ENCODE measurements at regions not wholly inside any gene's neighbourhood (a gene's known extent, or its start where the extent isn't known, plus 50 kb on each side); places are given as distances from the start of the nearest gene placed in this dataset.
"Not testable (repeated sequence)": the region's sequence is repeated elsewhere in the genome, so short reads cannot be mapped to it uniquely, and the experiment has no call there.

GRCh38 chr15:22267761-22268160 is 187.4 kb downstream of the OR4M2 start:
- Histone ChIP-seq H3K9me3 (no peaks in the 10 kb centered on the region), H3K27ac (no peak overlapping the region), H3K4me1 (peaks cover 16% of the 10 kb centered on the region), H3K4me2 (no peak overlapping the region), H3K27me3 (no peaks in the 10 kb centered on the region), H3K9ac (no peak overlapping the region), H4K20me1 (no peaks in the 10 kb centered on the region), H3K36me3 (no peaks in the 10 kb centered on the region), H3K4me3 (no peak overlapping the region)
- TF ChIP-seq Cebpa-rat (IDR thresholded peaks at IDR 0.05): no peak

- H3K9ac ChIP-seq, H3K27ac ChIP-seq, H3K27me3 ChIP-seq, H3K9me3 ChIP-seq, H4K20me1 ChIP-seq, H3K4me3 ChIP-seq, H3K36me3 ChIP-seq: not testable (repeated sequence)
- Histone ChIP-seq H3K4me1 (peaks cover 16% of the 10 kb centered on the region), H3K4me2 (peak overlapping the region; percentile 19)
Observed at GRCh38 chr15:22268201-22268600, 187.9 kb downstream of the OR4M2 start.

DNA sequence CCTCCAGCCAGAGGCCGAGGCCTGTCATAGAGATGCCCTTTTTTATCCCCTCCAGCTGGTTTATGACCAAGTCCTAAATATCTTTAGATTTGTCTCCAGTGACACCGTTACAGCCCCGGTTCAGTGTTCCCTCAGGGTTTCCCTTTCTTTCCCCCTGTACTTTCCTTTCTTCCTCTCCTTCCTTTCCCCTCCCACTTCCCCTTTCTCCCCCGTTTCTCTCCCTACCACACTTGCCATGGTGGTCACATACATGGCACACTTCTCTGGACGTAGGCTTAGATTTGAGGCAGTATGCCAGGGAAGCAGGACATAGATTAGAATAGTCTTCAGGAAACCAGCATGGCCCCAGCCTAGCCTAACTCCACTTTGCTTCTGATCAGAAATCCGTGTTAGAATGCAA is 188.3 kb downstream of the OR4M2 start:
- not testable (repeated sequence) for H4K20me1 ChIP-seq, H3K36me3 ChIP-seq, H3K27ac ChIP-seq, H3K4me3 ChIP-seq, H3K9ac ChIP-seq, H3K27me3 ChIP-seq, H3K9me3 ChIP-seq
- Histone ChIP-seq H3K4me1 (peaks cover 16% of the 10 kb centered on the region), H3K4me2 (peak overlapping the region; percentile 19)

GRCh38 chr15:22272286-22273160 is 186.2 kb upstream of the GOLGA6L22 start:
- H3K27ac ChIP-seq, H3K4me2 ChIP-seq, H3K9me3 ChIP-seq, H3K36me3 ChIP-seq, H3K4me3 ChIP-seq, H3K27me3 ChIP-seq, H3K9ac ChIP-seq, H4K20me1 ChIP-seq: not testable (repeated sequence)
- peaks cover 12% of the 10 kb centered on the region for H3K4me1 ChIP-seq

- not testable (repeated sequence) for H3K27me3 ChIP-seq, H3K27ac ChIP-seq, H3K9me3 ChIP-seq, H4K20me1 ChIP-seq, H3K9ac ChIP-seq, H3K4me3 ChIP-seq, H3K36me3 ChIP-seq, H3K4me2 ChIP-seq
- peaks cover 10% of the 10 kb centered on the region for H3K4me1 ChIP-seq
Observed at GRCh38 chr15:22273185-22273584, 185.5 kb upstream of the GOLGA6L22 start.

DNA sequence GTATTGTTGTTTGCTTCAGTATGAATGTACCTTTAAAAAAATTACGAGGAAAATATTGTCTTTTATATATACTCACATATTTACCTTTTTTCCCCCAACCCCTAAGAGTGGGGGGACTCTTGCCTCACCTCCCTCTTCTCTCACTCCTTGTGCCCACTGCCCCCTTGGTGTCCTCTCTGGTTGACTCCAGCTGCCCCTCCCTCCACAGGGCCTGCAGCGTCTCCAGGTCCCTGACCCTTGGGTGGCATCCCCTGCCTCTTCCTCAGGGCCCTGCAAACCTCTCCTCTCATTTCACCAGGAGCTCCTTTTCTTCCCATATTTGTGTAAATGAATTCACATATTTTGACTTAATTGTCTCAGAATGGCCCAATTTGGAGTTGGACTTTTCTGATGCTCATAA is 184.3 kb upstream of the GOLGA6L22 start:
- not testable (repeated sequence) for H3K9me3 ChIP-seq, H3K36me3 ChIP-seq

GRCh38 chr15:22280770-22281169 is 177.9 kb upstream of the GOLGA6L22 start:
- not testable (repeated sequence) for H3K27me3 ChIP-seq, H3K4me2 ChIP-seq, H4K20me1 ChIP-seq, H3K4me3 ChIP-seq, H3K36me3 ChIP-seq, H3K27ac ChIP-seq, H3K9ac ChIP-seq, H3K9me3 ChIP-seq, H3K4me1 ChIP-seq

More for the DNA sequence above, 184.3 kb upstream of the GOLGA6L22 start:
- not testable (repeated sequence) for H3K27me3 ChIP-seq, H3K4me2 ChIP-seq, H3K27ac ChIP-seq, H3K4me1 ChIP-seq, H3K4me3 ChIP-seq, H4K20me1 ChIP-seq, H3K9ac ChIP-seq

DNA sequence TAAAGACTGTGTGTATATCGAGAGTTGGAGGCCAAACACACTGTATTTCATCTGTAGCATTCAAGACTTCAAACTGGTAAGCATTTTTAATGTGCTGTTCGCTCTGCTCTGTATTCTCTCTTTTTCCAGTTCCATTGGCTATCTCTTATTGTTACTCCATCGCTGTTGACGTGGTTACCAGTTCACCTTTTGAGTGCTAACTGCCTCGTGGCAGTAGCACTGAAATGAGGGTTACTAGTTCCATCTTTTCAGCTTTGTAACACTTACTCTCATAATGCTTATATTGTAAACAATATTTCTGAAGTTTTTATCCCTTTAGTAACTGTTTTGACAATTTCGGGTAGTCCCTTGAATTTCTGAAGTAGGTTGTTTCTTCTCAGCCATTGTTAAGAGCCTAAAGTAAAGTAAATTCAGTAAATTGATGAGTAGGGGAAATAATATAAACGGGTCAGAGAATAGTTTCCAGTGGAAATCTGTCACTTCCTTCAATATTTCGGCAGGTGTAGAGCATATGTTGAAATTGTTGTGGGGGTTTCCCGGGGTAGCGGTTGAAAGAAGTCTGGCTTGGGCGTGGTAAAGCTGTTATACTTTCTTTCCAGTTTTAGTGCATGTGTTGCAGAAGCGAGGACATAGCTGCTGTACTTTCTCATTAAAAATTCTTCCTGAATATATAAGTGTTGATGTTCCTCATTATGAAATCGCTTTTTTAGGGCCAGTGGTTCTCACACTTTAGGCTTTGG is 175.7 kb upstream of the GOLGA6L22 start:
- H3K9ac ChIP-seq, H3K4me3 ChIP-seq, H4K20me1 ChIP-seq, H3K4me2 ChIP-seq, H3K27me3 ChIP-seq, H3K4me1 ChIP-seq, H3K36me3 ChIP-seq, H3K9me3 ChIP-seq, H3K27ac ChIP-seq: not testable (repeated sequence)

DNA sequence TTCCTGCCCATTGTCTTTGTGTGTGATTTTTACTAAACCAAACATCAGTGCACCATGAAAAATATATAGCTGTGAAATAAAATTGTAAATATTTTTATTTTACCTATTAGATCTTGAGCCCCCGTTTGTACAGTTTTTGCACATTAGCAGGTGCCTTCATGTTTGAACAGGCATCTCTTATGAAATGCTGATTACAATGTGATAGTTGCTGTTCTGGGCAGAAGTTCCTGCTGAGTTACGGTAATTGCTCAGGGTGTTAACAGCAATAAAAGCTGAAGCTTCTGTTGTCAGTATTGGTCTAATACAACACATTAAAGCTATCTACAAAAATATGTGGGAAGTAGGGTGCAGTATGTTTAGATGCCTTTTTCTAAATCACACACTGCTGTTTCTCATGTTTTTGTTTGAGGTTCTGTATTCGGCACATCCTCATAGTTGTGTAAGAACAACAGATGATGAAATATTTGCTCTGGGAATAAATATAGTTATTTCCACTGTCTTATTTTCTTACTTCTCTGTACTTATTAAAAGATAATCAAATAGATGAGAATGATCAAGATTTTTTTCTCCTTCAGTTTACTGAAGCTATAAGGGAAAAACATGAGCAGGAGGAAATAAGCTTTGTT is 173.8 kb upstream of the GOLGA6L22 start:
- H3K9me3 ChIP-seq, H3K4me3 ChIP-seq, H3K27me3 ChIP-seq: not testable (repeated sequence)

DNA sequence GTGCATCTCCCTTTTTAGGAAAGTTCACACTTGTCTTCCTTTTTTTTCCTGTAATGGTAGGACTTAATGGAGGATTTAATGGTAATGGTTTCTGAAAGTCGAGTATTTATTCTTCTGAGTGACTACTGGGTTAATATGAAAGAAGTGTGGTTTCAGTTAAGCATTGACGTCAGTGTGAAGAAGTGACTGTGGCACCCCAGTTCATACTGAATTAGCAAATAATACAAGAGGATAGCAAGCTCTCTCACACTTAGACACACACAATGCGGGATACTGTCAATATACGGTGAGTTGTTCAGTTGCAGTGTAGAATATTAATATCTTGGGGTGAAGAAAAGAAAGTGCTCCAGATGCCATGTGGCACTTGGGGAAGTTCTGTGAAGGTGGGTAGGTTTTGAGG is 167.6 kb upstream of the GOLGA6L22 start:
- not testable (repeated sequence) for H3K9ac ChIP-seq, H3K4me2 ChIP-seq, H3K36me3 ChIP-seq, H4K20me1 ChIP-seq, H3K27me3 ChIP-seq, H3K9me3 ChIP-seq, H3K27ac ChIP-seq, H3K4me3 ChIP-seq, H3K4me1 ChIP-seq

More for the DNA sequence above, 173.8 kb upstream of the GOLGA6L22 start:
- not testable (repeated sequence) for H3K4me2 ChIP-seq, H3K4me1 ChIP-seq, H3K27ac ChIP-seq, H3K36me3 ChIP-seq, H3K9ac ChIP-seq, H4K20me1 ChIP-seq

GRCh38 chr15:22303112-22303511 is 155.6 kb upstream of the GOLGA6L22 start:
- H3K4me3 ChIP-seq, H3K36me3 ChIP-seq, H4K20me1 ChIP-seq, H3K9me3 ChIP-seq, H3K27ac ChIP-seq, H3K4me1 ChIP-seq, H3K4me2 ChIP-seq, H3K27me3 ChIP-seq, H3K9ac ChIP-seq: not testable (repeated sequence)

Measured in BLaER1 (cell line).